ENCODE measurements at regions not wholly inside any gene's neighbourhood (a gene's known extent, or its start where the extent isn't known, plus 50 kb on each side); places are given as distances from the start of the nearest gene placed in this dataset.

DNA sequence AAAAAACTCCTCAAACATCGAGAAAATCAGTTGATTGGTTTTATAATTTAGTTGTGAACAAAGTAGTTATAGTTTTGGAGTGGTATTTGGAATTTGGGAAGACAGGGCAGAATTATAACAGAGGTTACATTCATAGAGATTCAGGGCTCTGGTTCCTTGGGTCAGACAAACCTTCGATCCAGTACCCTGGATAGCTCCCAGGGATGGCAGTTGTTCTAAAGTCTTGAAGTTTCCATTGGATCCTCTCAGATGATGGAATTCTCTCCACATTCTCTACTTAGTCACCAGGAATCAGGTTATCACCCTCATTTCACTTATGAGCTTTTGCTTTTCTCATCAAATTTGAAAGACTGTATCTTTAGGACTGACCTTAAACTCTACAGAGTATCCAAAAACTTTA is 285.1 kb downstream of the CENPW start:
- H3K9me3 ChIP-seq (replicated peaks; ENCODE audit: insufficient read depth, low read length), result no peaks in the 10 kb centered on the region
- H3K9me2 ChIP-seq (replicated peaks; ENCODE audit: insufficient read depth, low read length), result no peaks in the 10 kb centered on the region
- H3K4me1 ChIP-seq (ENCODE audit: low read length), result no peaks in the 10 kb centered on the region
- no peak overlapping the region for H3K4me2 ChIP-seq (ENCODE audit: low read depth, low read length)
- no peaks in the 10 kb centered on the region for H3F3A ChIP-seq (ENCODE audit: insufficient read depth, low read length)
- H3K9ac ChIP-seq (ENCODE audit: low read length), result no peak overlapping the region
- no peaks in the 10 kb centered on the region for H3K79me2 ChIP-seq (ENCODE audit: low read length)
- H3K36me3 ChIP-seq (replicated peaks; ENCODE audit: insufficient read depth, low read length), result no peaks in the 10 kb centered on the region
- TF ChIP-seq, protein P1, sequence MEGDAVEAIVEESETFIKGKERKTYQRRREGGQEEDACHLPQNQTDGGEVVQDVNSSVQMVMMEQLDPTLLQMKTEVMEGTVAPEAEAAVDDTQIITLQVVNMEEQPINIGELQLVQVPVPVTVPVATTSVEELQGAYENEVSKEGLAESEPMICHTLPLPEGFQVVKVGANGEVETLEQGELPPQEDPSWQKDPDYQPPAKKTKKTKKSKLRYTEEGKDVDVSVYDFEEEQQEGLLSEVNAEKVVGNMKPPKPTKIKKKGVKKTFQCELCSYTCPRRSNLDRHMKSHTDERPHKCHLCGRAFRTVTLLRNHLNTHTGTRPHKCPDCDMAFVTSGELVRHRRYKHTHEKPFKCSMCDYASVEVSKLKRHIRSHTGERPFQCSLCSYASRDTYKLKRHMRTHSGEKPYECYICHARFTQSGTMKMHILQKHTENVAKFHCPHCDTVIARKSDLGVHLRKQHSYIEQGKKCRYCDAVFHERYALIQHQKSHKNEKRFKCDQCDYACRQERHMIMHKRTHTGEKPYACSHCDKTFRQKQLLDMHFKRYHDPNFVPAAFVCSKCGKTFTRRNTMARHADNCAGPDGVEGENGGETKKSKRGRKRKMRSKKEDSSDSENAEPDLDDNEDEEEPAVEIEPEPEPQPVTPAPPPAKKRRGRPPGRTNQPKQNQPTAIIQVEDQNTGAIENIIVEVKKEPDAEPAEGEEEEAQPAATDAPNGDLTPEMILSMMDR (IDR thresholded peaks at IDR 0.05; ENCODE audit: low read length), result no peak
- TF ChIP-seq EZH2phosphoT487 (IDR thresholded peaks at IDR 0.05; ENCODE audit: low read length) (no peak), EZH2 (optimal IDR thresholded peaks at IDR 0.05; ENCODE audit: low read depth, low read length) (no peak)
- no peak overlapping the region for H2AFZ ChIP-seq (ENCODE audit: low read length)
- no peak overlapping the region for H3K27ac ChIP-seq (ENCODE audit: low read length)
- DNase-seq, result no peak
- H4K20me1 ChIP-seq (ENCODE audit: insufficient read depth, low read length), result no peaks in the 10 kb centered on the region
- H3K27me3 ChIP-seq (replicated peaks; ENCODE audit: insufficient read depth, low read length), result no peaks in the 10 kb centered on the region
- H3K4me3 ChIP-seq (ENCODE audit: low read length), result no peak overlapping the region

DNA sequence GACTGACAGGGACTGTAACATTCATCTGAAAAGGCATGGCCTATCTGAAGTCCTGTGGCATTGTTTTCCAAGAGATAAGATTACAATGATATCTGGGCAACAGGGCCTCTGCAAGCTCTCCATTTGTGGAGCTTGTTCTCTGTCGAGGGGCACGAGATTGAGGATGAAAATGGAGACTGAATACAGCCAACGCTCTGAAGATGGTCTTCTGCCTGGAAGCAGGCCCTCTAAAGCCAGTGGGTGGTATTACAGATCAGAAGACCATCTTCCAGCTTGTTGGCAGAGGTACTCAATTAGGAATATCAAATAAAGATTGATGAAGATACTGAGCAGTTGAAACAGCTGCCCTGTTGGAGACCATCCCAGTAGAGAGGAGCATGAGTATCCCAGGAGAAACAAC is 288.2 kb downstream of the CENPW start:
- H3K36me3 ChIP-seq (replicated peaks; ENCODE audit: insufficient read depth, low read length), result no peaks in the 10 kb centered on the region
- no peak overlapping the region for H3K27ac ChIP-seq (ENCODE audit: low read length)
- no peaks in the 10 kb centered on the region for H3F3A ChIP-seq (ENCODE audit: insufficient read depth, low read length)
- no peak for DNase-seq
- H3K4me1 ChIP-seq (ENCODE audit: low read length), result no peaks in the 10 kb centered on the region
- no peaks in the 10 kb centered on the region for H4K20me1 ChIP-seq (ENCODE audit: insufficient read depth, low read length)
- H3K4me2 ChIP-seq (ENCODE audit: low read depth, low read length), result no peak overlapping the region
- no peak overlapping the region for H3K9ac ChIP-seq (ENCODE audit: low read length)
- H3K27me3 ChIP-seq (replicated peaks; ENCODE audit: insufficient read depth, low read length), result no peaks in the 10 kb centered on the region
- H3K9me3 ChIP-seq (replicated peaks; ENCODE audit: insufficient read depth, low read length), result no peaks in the 10 kb centered on the region
- no peak overlapping the region for H3K4me3 ChIP-seq (ENCODE audit: low read length)
- H3K9me2 ChIP-seq (replicated peaks; ENCODE audit: insufficient read depth, low read length), result no peaks in the 10 kb centered on the region
- no peak overlapping the region for H2AFZ ChIP-seq (ENCODE audit: low read length)
- no peak for TF ChIP-seq EZH2phosphoT487 (IDR thresholded peaks at IDR 0.05; ENCODE audit: low read length)
- TF ChIP-seq, protein P1 (IDR thresholded peaks at IDR 0.05; ENCODE audit: low read length), result peak; percentile 15; the same call in 1 of the 2 replicates
- H3K79me2 ChIP-seq (ENCODE audit: low read length), result no peaks in the 10 kb centered on the region

- no peaks in the 10 kb centered on the region for H4K20me1 ChIP-seq (ENCODE audit: insufficient read depth, low read length)
- no peaks in the 10 kb centered on the region for H3K27me3 ChIP-seq (replicated peaks; ENCODE audit: insufficient read depth, low read length)
- no peaks in the 10 kb centered on the region for H3K9me3 ChIP-seq (replicated peaks; ENCODE audit: insufficient read depth, low read length)
- no peak overlapping the region for H3K27ac ChIP-seq (ENCODE audit: low read length)
- DNase-seq, result no peak
- H3K79me2 ChIP-seq (ENCODE audit: low read length), result no peaks in the 10 kb centered on the region
- H3K4me3 ChIP-seq (ENCODE audit: low read length), result no peak overlapping the region
- H3F3A ChIP-seq (ENCODE audit: insufficient read depth, low read length), result no peaks in the 10 kb centered on the region
- no peak overlapping the region for H2AFZ ChIP-seq (ENCODE audit: low read length)
- TF ChIP-seq, protein P1 (IDR thresholded peaks at IDR 0.05; ENCODE audit: low read length), result no peak
- no peak for TF ChIP-seq EZH2phosphoT487 (IDR thresholded peaks at IDR 0.05; ENCODE audit: low read length)
- no peak for TF ChIP-seq EZH2 (optimal IDR thresholded peaks at IDR 0.05; ENCODE audit: low read depth, low read length)
- H3K36me3 ChIP-seq (replicated peaks; ENCODE audit: insufficient read depth, low read length), result no peaks in the 10 kb centered on the region
- H3K9ac ChIP-seq (ENCODE audit: low read length), result no peak overlapping the region
- no peak overlapping the region for H3K4me2 ChIP-seq (ENCODE audit: low read depth, low read length)
- no peaks in the 10 kb centered on the region for H3K9me2 ChIP-seq (replicated peaks; ENCODE audit: insufficient read depth, low read length)
- no peaks in the 10 kb centered on the region for H3K4me1 ChIP-seq (ENCODE audit: low read length)
Observed at GRCh38 chr6:126631363-126631762, 291.4 kb downstream of the CENPW start.
